ENCODE measurements at regions not wholly inside any gene's neighbourhood (a gene's known extent, or its start where the extent isn't known, plus 50 kb on each side); places are given as distances from the start of the nearest gene placed in this dataset.
A peak's percentile ranks its signal among the peaks of the same experiment; 100 is the strongest.

- Histone ChIP-seq H3K4me3 (ENCODE audit: low read length) (no peak overlapping the region), H3K36me3 (ENCODE audit: control insufficient read depth, insufficient read depth, low read length) (no peaks in the 10 kb centered on the region), H3K27me3 (ENCODE audit: control insufficient read depth, insufficient read depth, low read length) (no peaks in the 10 kb centered on the region), H3K4me1 (ENCODE audit: control insufficient read depth, insufficient read depth, low read length) (no peaks in the 10 kb centered on the region), H3K9me3 (replicated peaks; ENCODE audit: control insufficient read depth, low read depth, low read length) (no peaks in the 10 kb centered on the region), H3K27ac (ENCODE audit: low read length) (no peak overlapping the region)
- WGBS (ENCODE audit: insufficient coverage), result 80% methylated on average over 1 of the region's 5 CpGs
- no peak for DNase-seq
Observed at GRCh38 chr6:98036344-98036923, 753.4 kb upstream of the MMS22L start.

GRCh38 chr6:98037571-98037970 lies 754.6 kb upstream of the MMS22L start:
- Histone ChIP-seq H3K27ac (ENCODE audit: low read length) (no peak overlapping the region), H3K36me3 (ENCODE audit: control insufficient read depth, insufficient read depth, low read length) (no peaks in the 10 kb centered on the region), H3K27me3 (ENCODE audit: control insufficient read depth, insufficient read depth, low read length) (no peaks in the 10 kb centered on the region), H3K9me3 (replicated peaks; ENCODE audit: control insufficient read depth, low read depth, low read length) (no peaks in the 10 kb centered on the region), H3K4me1 (ENCODE audit: control insufficient read depth, insufficient read depth, low read length) (no peaks in the 10 kb centered on the region), H3K4me3 (ENCODE audit: low read length) (no peak overlapping the region)
- no peak for DNase-seq
- WGBS (ENCODE audit: insufficient coverage), result 80% methylated on average over 2 of the region's 6 CpGs

- H3K4me3 ChIP-seq (ENCODE audit: low read length), result no peak overlapping the region
- H3K27ac ChIP-seq (ENCODE audit: low read length), result no peak overlapping the region
- H3K36me3 ChIP-seq (ENCODE audit: control insufficient read depth, insufficient read depth, low read length), result no peaks in the 10 kb centered on the region
- no peak for DNase-seq
- no peaks in the 10 kb centered on the region for H3K9me3 ChIP-seq (replicated peaks; ENCODE audit: control insufficient read depth, low read depth, low read length)
- no peaks in the 10 kb centered on the region for H3K27me3 ChIP-seq (ENCODE audit: control insufficient read depth, insufficient read depth, low read length)
- H3K4me1 ChIP-seq (ENCODE audit: control insufficient read depth, insufficient read depth, low read length), result no peaks in the 10 kb centered on the region
- WGBS (ENCODE audit: insufficient coverage), result 82% methylated on average over 2 of the region's 5 CpGs
Observed at GRCh38 chr6:98039443-98039842, 756.4 kb upstream of the MMS22L start.

- no peaks in the 10 kb centered on the region for H3K27me3 ChIP-seq (ENCODE audit: control insufficient read depth, insufficient read depth, low read length)
- no peaks in the 10 kb centered on the region for H3K36me3 ChIP-seq (ENCODE audit: control insufficient read depth, insufficient read depth, low read length)
- no peaks in the 10 kb centered on the region for H3K9me3 ChIP-seq (replicated peaks; ENCODE audit: control insufficient read depth, low read depth, low read length)
- peak; percentile 7 for DNase-seq
- WGBS (ENCODE audit: insufficient coverage), result 20% methylated on average over 1 of the region's 3 CpGs
- no peak overlapping the region for H3K4me3 ChIP-seq (ENCODE audit: low read length)
- no peak overlapping the region for H3K27ac ChIP-seq (ENCODE audit: low read length)
- H3K4me1 ChIP-seq (ENCODE audit: control insufficient read depth, insufficient read depth, low read length), result no peaks in the 10 kb centered on the region
Observed at GRCh38 chr6:98039904-98040607, 757.0 kb upstream of the MMS22L start.

GRCh38 chr6:98041056-98041455 lies 758.0 kb upstream of the MMS22L start:
- H3K27me3 ChIP-seq (ENCODE audit: control insufficient read depth, insufficient read depth, low read length), result no peaks in the 10 kb centered on the region
- DNase-seq, result no peak
- H3K27ac ChIP-seq (ENCODE audit: low read length), result no peak overlapping the region
- H3K9me3 ChIP-seq (replicated peaks; ENCODE audit: control insufficient read depth, low read depth, low read length), result no peaks in the 10 kb centered on the region
- H3K36me3 ChIP-seq (ENCODE audit: control insufficient read depth, insufficient read depth, low read length), result no peaks in the 10 kb centered on the region
- H3K4me1 ChIP-seq (ENCODE audit: control insufficient read depth, insufficient read depth, low read length), result no peaks in the 10 kb centered on the region
- no peak overlapping the region for H3K4me3 ChIP-seq (ENCODE audit: low read length)

- Histone ChIP-seq H3K27ac (ENCODE audit: low read length) (no peak overlapping the region), H3K4me1 (ENCODE audit: control insufficient read depth, insufficient read depth, low read length) (no peaks in the 10 kb centered on the region), H3K4me3 (ENCODE audit: low read length) (no peak overlapping the region), H3K27me3 (ENCODE audit: control insufficient read depth, insufficient read depth, low read length) (no peaks in the 10 kb centered on the region), H3K36me3 (ENCODE audit: control insufficient read depth, insufficient read depth, low read length) (no peaks in the 10 kb centered on the region), H3K9me3 (replicated peaks; ENCODE audit: control insufficient read depth, low read depth, low read length) (no peaks in the 10 kb centered on the region)
- DNase-seq, result no peak
- WGBS (ENCODE audit: insufficient coverage), result 80% methylated on average over 1 of the region's 5 CpGs
Observed at GRCh38 chr6:98041921-98042320, 758.9 kb upstream of the MMS22L start.

- H3K4me1 ChIP-seq (ENCODE audit: control insufficient read depth, insufficient read depth, low read length), result no peaks in the 10 kb centered on the region
- H3K27me3 ChIP-seq (ENCODE audit: control insufficient read depth, insufficient read depth, low read length), result no peaks in the 10 kb centered on the region
- DNase-seq, result peak; percentile 13
- H3K9me3 ChIP-seq (replicated peaks; ENCODE audit: control insufficient read depth, low read depth, low read length), result no peaks in the 10 kb centered on the region
- H3K4me3 ChIP-seq (ENCODE audit: low read length), result no peak overlapping the region
- no peaks in the 10 kb centered on the region for H3K36me3 ChIP-seq (ENCODE audit: control insufficient read depth, insufficient read depth, low read length)
- 60% methylated on average over 5 of the region's 7 CpGs for WGBS (ENCODE audit: insufficient coverage)
- H3K27ac ChIP-seq (ENCODE audit: low read length), result no peak overlapping the region
Observed at GRCh38 chr6:98044151-98044561, 761.1 kb upstream of the MMS22L start.

- H3K27me3 ChIP-seq (ENCODE audit: control insufficient read depth, insufficient read depth, low read length), result no peaks in the 10 kb centered on the region
- no peaks in the 10 kb centered on the region for H3K36me3 ChIP-seq (ENCODE audit: control insufficient read depth, insufficient read depth, low read length)
- no peak overlapping the region for H3K27ac ChIP-seq (ENCODE audit: low read length)
- H3K4me3 ChIP-seq (ENCODE audit: low read length), result no peak overlapping the region
- 60% methylated on average over 1 of the region's 7 CpGs for WGBS (ENCODE audit: insufficient coverage)
- DNase-seq, result no peak
- no peaks in the 10 kb centered on the region for H3K4me1 ChIP-seq (ENCODE audit: control insufficient read depth, insufficient read depth, low read length)
- H3K9me3 ChIP-seq (replicated peaks; ENCODE audit: control insufficient read depth, low read depth, low read length), result no peaks in the 10 kb centered on the region
Observed at GRCh38 chr6:98044791-98045470, 761.9 kb upstream of the MMS22L start.

- H3K4me1 ChIP-seq (ENCODE audit: control insufficient read depth, insufficient read depth, low read length), result no peaks in the 10 kb centered on the region
- H3K4me3 ChIP-seq (ENCODE audit: low read length), result no peak overlapping the region
- no peaks in the 10 kb centered on the region for H3K27me3 ChIP-seq (ENCODE audit: control insufficient read depth, insufficient read depth, low read length)
- no peak overlapping the region for H3K27ac ChIP-seq (ENCODE audit: low read length)
- H3K36me3 ChIP-seq (ENCODE audit: control insufficient read depth, insufficient read depth, low read length), result no peaks in the 10 kb centered on the region
- no CpG with 5 or more reads among the region's 2 CpGs for WGBS (ENCODE audit: insufficient coverage)
- H3K9me3 ChIP-seq (replicated peaks; ENCODE audit: control insufficient read depth, low read depth, low read length), result no peaks in the 10 kb centered on the region
- DNase-seq, result no peak
Observed at GRCh38 chr6:98047164-98047563, 764.1 kb upstream of the MMS22L start.

GRCh38 chr6:98047871-98048270 lies 764.9 kb upstream of the MMS22L start:
- WGBS (ENCODE audit: insufficient coverage), result 100% methylated on average over 1 of the region's 3 CpGs
- no peak for DNase-seq
- Histone ChIP-seq H3K27me3 (ENCODE audit: control insufficient read depth, insufficient read depth, low read length) (no peaks in the 10 kb centered on the region), H3K4me3 (ENCODE audit: low read length) (no peak overlapping the region), H3K36me3 (ENCODE audit: control insufficient read depth, insufficient read depth, low read length) (no peaks in the 10 kb centered on the region), H3K27ac (ENCODE audit: low read length) (no peak overlapping the region), H3K4me1 (ENCODE audit: control insufficient read depth, insufficient read depth, low read length) (no peaks in the 10 kb centered on the region), H3K9me3 (replicated peaks; ENCODE audit: control insufficient read depth, low read depth, low read length) (no peaks in the 10 kb centered on the region)

Data from muscle of leg (tissue), 3 donors.